ENCODE measurements at regions not wholly inside any gene's neighbourhood (a gene's known extent, or its start where the extent isn't known, plus 50 kb on each side); places are given as distances from the start of the nearest gene placed in this dataset.

- H2AFZ ChIP-seq, result no peak overlapping the region
- no peak overlapping the region for H3K4me3 ChIP-seq
- TF ChIP-seq EZH2 (IDR thresholded peaks at IDR 0.05; ENCODE audit: borderline replicate concordance) (no peak), EZH2phosphoT487 (IDR thresholded peaks at IDR 0.05; ENCODE audit: low read depth, severe bottlenecking, unreplicated experiment) (no peak), CTCF (IDR thresholded peaks at IDR 0.05; ENCODE audit: poor library complexity) (no peak)
- no peak overlapping the region for H3K27ac ChIP-seq
- H3K27me3 ChIP-seq, result no peaks in the 10 kb centered on the region
- H3K4me1 ChIP-seq (ENCODE audit: insufficient read depth), result no peaks in the 10 kb centered on the region
- H3K79me2 ChIP-seq, result no peaks in the 10 kb centered on the region
- H3K36me3 ChIP-seq (replicated peaks; ENCODE audit: insufficient read depth, low read depth), result no peaks in the 10 kb centered on the region
- no peak for DNase-seq (ENCODE audit: low spot score)
- no peaks in the 10 kb centered on the region for H3K9me3 ChIP-seq (ENCODE audit: low read depth)
- no peak overlapping the region for H3K4me2 ChIP-seq
- no peaks in the 10 kb centered on the region for H3K9me2 ChIP-seq (replicated peaks; ENCODE audit: insufficient read depth)
- no peaks in the 10 kb centered on the region for H4K20me1 ChIP-seq (ENCODE audit: insufficient read depth, poor library complexity, severe bottlenecking)
These were observed 637.0 kb downstream of the DNAH5 start for GRCh38 chr5:13307480-13307879.

- Histone ChIP-seq H3K36me3 (replicated peaks; ENCODE audit: insufficient read depth, low read depth) (no peaks in the 10 kb centered on the region), H3K4me3 (no peak overlapping the region), H4K20me1 (ENCODE audit: insufficient read depth, poor library complexity, severe bottlenecking) (no peaks in the 10 kb centered on the region), H3K4me1 (ENCODE audit: insufficient read depth) (no peaks in the 10 kb centered on the region), H3K4me2 (no peak overlapping the region), H3K27ac (no peak overlapping the region), H2AFZ (no peak overlapping the region), H3K9me2 (replicated peaks; ENCODE audit: insufficient read depth) (no peaks in the 10 kb centered on the region), H3K9me3 (ENCODE audit: low read depth) (no peaks in the 10 kb centered on the region), H3K27me3 (no peaks in the 10 kb centered on the region), H3K79me2 (no peaks in the 10 kb centered on the region)
- no peak for TF ChIP-seq CTCF (IDR thresholded peaks at IDR 0.05; ENCODE audit: poor library complexity)
- no peak for TF ChIP-seq EZH2 (IDR thresholded peaks at IDR 0.05; ENCODE audit: borderline replicate concordance)
- no peak for TF ChIP-seq EZH2phosphoT487 (IDR thresholded peaks at IDR 0.05; ENCODE audit: low read depth, severe bottlenecking, unreplicated experiment)
- peak; percentile 3 for DNase-seq (ENCODE audit: low spot score)
These were observed 641.0 kb downstream of the DNAH5 start for GRCh38 chr5:13303445-13303844.

- no peak for DNase-seq (ENCODE audit: low spot score)
- Histone ChIP-seq H3K27me3 (no peaks in the 10 kb centered on the region), H3K79me2 (no peaks in the 10 kb centered on the region), H3K9me2 (replicated peaks; ENCODE audit: insufficient read depth) (no peaks in the 10 kb centered on the region), H3K4me1 (ENCODE audit: insufficient read depth) (no peaks in the 10 kb centered on the region), H3K36me3 (replicated peaks; ENCODE audit: insufficient read depth, low read depth) (no peaks in the 10 kb centered on the region), H3K4me2 (no peak overlapping the region), H3K9me3 (ENCODE audit: low read depth) (no peaks in the 10 kb centered on the region), H3K27ac (no peak overlapping the region), H3K4me3 (no peak overlapping the region), H4K20me1 (ENCODE audit: insufficient read depth, poor library complexity, severe bottlenecking) (no peaks in the 10 kb centered on the region), H2AFZ (no peak overlapping the region)
- WGBS (ENCODE audit: low lambda C conversion rate, missing lambda C conversion rate), result 90% methylated on average over 2 of the region's 2 CpGs
- no peak for TF ChIP-seq CTCF (IDR thresholded peaks at IDR 0.05; ENCODE audit: poor library complexity)
- no peak for TF ChIP-seq EZH2phosphoT487 (IDR thresholded peaks at IDR 0.05; ENCODE audit: low read depth, severe bottlenecking, unreplicated experiment)
- TF ChIP-seq EZH2 (IDR thresholded peaks at IDR 0.05; ENCODE audit: borderline replicate concordance), result no peak
These were observed 665.7 kb downstream of the DNAH5 start for GRCh38 chr5:13278811-13279210.

DNA sequence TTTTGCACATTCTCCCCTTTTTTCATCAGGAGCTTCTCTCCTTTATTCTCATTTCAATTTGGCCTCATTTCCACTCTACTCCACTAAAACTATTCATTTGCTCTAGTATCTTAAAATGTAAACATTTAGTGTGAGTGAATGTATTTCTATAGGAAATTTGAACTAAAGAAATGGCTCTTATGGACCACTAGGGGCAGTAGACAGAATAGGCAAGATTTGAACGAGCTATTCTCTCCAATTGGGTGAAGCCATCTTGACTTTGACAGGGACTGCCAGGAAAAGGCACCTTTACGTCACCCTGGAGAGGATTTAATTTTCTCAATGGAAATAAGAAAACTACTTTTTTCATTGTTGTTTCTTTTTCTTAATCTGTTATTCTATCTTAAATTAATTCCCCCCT lies 666.3 kb downstream of the DNAH5 start:
- no peaks in the 10 kb centered on the region for H3K9me3 ChIP-seq (ENCODE audit: low read depth)
- TF ChIP-seq EZH2 (IDR thresholded peaks at IDR 0.05; ENCODE audit: borderline replicate concordance) (no peak), CTCF (IDR thresholded peaks at IDR 0.05; ENCODE audit: poor library complexity) (peak; percentile 19)
- no peaks in the 10 kb centered on the region for H4K20me1 ChIP-seq (ENCODE audit: insufficient read depth, poor library complexity, severe bottlenecking)
- H3K79me2 ChIP-seq, result no peaks in the 10 kb centered on the region
- H3K9me2 ChIP-seq (replicated peaks; ENCODE audit: insufficient read depth), result no peaks in the 10 kb centered on the region
- no peak overlapping the region for H3K4me3 ChIP-seq
- DNase-seq (ENCODE audit: low spot score), result no peak
- 76% methylated on average over 2 of the region's 2 CpGs for WGBS (ENCODE audit: low lambda C conversion rate, missing lambda C conversion rate)
- no peaks in the 10 kb centered on the region for H3K36me3 ChIP-seq (replicated peaks; ENCODE audit: insufficient read depth, low read depth)
- H3K27ac ChIP-seq, result no peak overlapping the region
- H2AFZ ChIP-seq, result no peak overlapping the region
- H3K4me2 ChIP-seq, result no peak overlapping the region
- H3K27me3 ChIP-seq, result no peaks in the 10 kb centered on the region
- no peaks in the 10 kb centered on the region for H3K4me1 ChIP-seq (ENCODE audit: insufficient read depth)

Data from hepatocyte (in vitro differentiated cells).